ENCODE measurements at regions not wholly inside any gene's neighbourhood (a gene's known extent, or its start where the extent isn't known, plus 50 kb on each side); places are given as distances from the start of the nearest gene placed in this dataset.
"Not testable (repeated sequence)": the region's sequence is repeated elsewhere in the genome, so short reads cannot be mapped to it uniquely, and the experiment has no call there.

DNA sequence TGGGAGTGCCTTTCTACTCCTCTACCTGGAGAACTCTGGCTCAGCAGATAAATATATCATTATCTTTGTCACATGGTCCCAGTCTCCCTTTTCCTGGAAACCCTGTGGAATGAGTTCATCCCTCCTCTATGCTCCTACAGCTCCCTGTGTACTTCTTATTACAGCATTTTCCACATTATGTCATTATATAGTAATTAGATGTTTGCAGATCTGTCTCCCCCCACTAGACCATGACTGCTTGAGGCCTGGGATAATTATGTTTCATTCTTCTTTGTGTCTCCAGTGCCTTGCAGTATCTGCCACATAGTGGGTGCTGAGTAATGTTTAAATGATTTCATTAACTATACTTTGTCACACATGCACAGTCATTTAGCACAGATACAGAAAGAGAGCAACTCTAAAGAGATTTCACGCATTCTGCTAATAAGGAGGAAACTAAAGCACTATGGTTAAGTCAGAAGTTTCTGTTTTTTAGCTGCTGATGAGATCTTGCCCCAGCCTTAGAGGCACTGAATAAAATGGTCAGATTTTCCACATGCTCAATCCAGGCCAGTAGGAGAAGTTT, 66.1 kb upstream of the DIAPH3 start:
- DNase-seq (ENCODE audit: low read depth), result no peak
- no peak overlapping the region for H3K4me3 ChIP-seq (ENCODE audit: low read depth, low read length)
- TF ChIP-seq, protein P1, sequence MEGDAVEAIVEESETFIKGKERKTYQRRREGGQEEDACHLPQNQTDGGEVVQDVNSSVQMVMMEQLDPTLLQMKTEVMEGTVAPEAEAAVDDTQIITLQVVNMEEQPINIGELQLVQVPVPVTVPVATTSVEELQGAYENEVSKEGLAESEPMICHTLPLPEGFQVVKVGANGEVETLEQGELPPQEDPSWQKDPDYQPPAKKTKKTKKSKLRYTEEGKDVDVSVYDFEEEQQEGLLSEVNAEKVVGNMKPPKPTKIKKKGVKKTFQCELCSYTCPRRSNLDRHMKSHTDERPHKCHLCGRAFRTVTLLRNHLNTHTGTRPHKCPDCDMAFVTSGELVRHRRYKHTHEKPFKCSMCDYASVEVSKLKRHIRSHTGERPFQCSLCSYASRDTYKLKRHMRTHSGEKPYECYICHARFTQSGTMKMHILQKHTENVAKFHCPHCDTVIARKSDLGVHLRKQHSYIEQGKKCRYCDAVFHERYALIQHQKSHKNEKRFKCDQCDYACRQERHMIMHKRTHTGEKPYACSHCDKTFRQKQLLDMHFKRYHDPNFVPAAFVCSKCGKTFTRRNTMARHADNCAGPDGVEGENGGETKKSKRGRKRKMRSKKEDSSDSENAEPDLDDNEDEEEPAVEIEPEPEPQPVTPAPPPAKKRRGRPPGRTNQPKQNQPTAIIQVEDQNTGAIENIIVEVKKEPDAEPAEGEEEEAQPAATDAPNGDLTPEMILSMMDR (IDR thresholded peaks at IDR 0.05; ENCODE audit: low read depth, low read length), result no peak
- TF ChIP-seq, protein P2, sequence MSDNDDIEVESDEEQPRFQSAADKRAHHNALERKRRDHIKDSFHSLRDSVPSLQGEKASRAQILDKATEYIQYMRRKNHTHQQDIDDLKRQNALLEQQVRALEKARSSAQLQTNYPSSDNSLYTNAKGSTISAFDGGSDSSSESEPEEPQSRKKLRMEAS (IDR thresholded peaks at IDR 0.05; ENCODE audit: low read depth, low read length), result no peak
- TF ChIP-seq POLR2A (IDR thresholded peaks at IDR 0.05; ENCODE audit: extremely low read depth, insufficient read length), result no peak
- TF ChIP-seq MYC (IDR thresholded peaks at IDR 0.05; ENCODE audit: low read depth, low read length), result no peak

DNA sequence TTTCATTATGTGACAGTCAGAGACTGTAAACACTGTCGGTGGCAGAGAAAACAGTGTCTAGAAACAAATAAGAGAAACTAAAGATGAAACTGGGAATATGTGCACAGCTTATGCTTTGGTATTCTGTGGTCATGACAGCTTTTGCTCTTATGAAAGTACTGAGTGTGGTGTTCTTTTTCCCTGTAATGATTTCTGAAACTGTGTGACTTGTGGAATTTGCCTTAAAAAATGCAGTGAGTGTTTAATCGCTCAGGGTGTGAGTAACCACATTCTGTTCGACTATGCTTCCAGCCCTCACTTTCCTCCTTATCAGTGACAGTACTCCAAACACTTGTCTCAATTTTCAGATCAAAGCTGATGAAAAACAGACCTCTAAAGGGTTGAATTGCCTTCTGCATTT, 66.9 kb upstream of the DIAPH3 start:
- DNase-seq (ENCODE audit: low read depth), result no peak
- H3K4me3 ChIP-seq (ENCODE audit: low read depth, low read length), result no peak overlapping the region
- TF ChIP-seq, protein P1 (IDR thresholded peaks at IDR 0.05; ENCODE audit: low read depth, low read length), result no peak
- no peak for TF ChIP-seq POLR2A (IDR thresholded peaks at IDR 0.05; ENCODE audit: extremely low read depth, insufficient read length)
- no peak for TF ChIP-seq MYC (IDR thresholded peaks at IDR 0.05; ENCODE audit: low read depth, low read length)
- TF ChIP-seq, protein P2 (IDR thresholded peaks at IDR 0.05; ENCODE audit: low read depth, low read length), result no peak

DNA sequence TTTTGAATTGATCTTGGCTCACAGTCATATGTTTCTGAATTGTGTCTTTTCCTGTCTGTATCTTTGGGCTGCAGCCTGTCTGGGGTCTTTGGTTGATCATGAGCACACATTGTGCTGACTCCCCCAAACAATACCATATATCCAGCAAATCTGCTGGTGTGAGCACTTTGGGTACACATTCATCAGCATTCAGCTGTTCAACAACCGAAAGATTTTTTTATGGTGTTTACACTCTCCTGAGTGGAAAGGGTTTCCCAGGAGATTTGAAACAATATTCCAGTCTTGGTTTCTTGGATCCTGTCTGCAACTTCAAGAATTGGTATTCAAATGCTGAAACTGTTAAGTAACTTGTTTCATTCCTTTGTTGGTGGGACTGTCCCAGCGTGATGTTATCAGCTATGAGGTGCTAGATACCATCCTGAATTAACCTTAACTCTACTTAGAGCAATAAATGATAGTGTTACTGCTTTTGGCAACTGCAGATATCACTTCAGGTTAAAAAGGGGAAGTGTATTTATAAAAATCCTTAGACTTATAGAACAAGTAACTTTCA, 78.4 kb upstream of the DIAPH3 start:
- no peak for DNase-seq (ENCODE audit: low read depth)
- TF ChIP-seq POLR2A (IDR thresholded peaks at IDR 0.05; ENCODE audit: extremely low read depth, insufficient read length), result no peak
- TF ChIP-seq MYC (IDR thresholded peaks at IDR 0.05; ENCODE audit: low read depth, low read length), result no peak
- TF ChIP-seq, protein P2 (IDR thresholded peaks at IDR 0.05; ENCODE audit: low read depth, low read length), result no peak
- TF ChIP-seq, protein P1 (IDR thresholded peaks at IDR 0.05; ENCODE audit: low read depth, low read length), result no peak
- H3K4me3 ChIP-seq (ENCODE audit: low read depth, low read length), result no peak overlapping the region

DNA sequence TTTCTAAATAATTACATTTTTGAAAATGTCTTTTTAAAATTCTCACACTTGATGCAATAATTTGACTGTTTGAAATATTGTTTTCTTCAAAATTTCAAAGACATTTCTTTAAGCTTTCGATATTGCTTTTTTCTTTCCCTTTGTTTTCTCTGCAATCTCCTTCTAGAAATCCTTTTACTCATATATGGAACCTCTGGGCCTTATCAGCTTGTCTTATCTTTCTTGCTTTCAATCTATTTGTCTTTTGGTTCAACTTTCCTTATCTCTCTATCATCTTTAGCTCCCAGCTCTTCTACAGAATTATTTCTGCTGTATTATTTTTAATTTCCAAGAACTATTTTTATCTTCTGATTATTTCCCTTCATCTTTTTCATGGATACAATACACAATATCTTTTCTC, 80.7 kb upstream of the DIAPH3 start:
- no peak for DNase-seq (ENCODE audit: low read depth)
- H3K4me3 ChIP-seq (ENCODE audit: low read depth, low read length), result no peak overlapping the region
- TF ChIP-seq, protein P1 (IDR thresholded peaks at IDR 0.05; ENCODE audit: low read depth, low read length), result no peak
- TF ChIP-seq POLR2A (IDR thresholded peaks at IDR 0.05; ENCODE audit: extremely low read depth, insufficient read length), result no peak
- TF ChIP-seq MYC (IDR thresholded peaks at IDR 0.05; ENCODE audit: low read depth, low read length), result no peak
- TF ChIP-seq, protein P2 (IDR thresholded peaks at IDR 0.05; ENCODE audit: low read depth, low read length), result no peak

DNA sequence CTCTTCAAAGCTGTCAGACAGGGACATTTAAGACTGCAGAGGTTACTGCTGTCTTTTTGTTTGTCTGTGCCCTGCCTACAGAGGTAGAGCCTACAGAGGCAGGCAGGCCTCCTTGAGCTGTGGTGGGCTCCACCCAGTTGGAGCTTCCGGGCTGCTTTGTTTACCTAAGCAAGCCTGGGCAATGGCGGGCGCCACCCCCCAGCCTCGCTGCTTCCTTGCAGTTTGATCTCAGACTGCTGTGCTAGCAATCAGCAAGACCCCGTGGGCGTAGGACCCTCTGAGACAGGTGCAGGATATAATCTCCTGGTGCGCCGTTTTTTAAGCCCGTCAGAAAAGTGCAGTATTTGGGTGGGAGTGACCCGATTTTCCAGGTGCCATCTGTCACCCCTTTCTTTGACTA, 87.7 kb upstream of the DIAPH3 start:
- DNase-seq (ENCODE audit: low read depth); H3K4me3 ChIP-seq (ENCODE audit: low read depth, low read length): not testable (repeated sequence)

DNA sequence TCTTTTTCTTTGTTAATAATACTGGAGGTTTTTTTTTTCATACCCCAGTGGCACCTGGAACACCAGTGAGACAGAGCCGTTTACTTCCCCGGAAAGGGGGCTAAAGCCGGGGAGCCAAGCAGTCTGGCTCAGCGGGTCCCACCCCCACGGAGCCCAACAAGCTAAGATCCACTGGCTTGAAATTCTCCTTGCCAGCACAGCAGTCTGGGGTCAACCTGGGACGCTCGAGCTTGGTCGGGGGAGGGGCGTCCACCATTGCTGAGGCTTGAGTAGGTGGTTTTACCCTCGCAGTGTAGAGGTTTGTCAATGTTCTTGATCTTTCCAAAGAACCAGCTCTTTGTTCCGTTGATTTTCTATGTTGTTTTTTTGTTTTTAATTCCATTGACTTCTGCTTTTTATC, 94.6 kb upstream of the DIAPH3 start:
- DNase-seq (ENCODE audit: low read depth), result no peak
- no peak overlapping the region for H3K4me3 ChIP-seq (ENCODE audit: low read depth, low read length)
- TF ChIP-seq, protein P2 (IDR thresholded peaks at IDR 0.05; ENCODE audit: low read depth, low read length), result no peak
- TF ChIP-seq, protein P1 (IDR thresholded peaks at IDR 0.05; ENCODE audit: low read depth, low read length), result no peak
- TF ChIP-seq MYC (IDR thresholded peaks at IDR 0.05; ENCODE audit: low read depth, low read length) (no peak), POLR2A (IDR thresholded peaks at IDR 0.05; ENCODE audit: extremely low read depth, insufficient read length) (no peak)
